ENCODE measurements at regions not wholly inside any gene's neighbourhood (a gene's known extent, or its start where the extent isn't known, plus 50 kb on each side); places are given as distances from the start of the nearest gene placed in this dataset.

- H3K79me2 ChIP-seq (ENCODE audit: insufficient read depth, low read length): no peaks in the 10 kb centered on the region
- no peaks in the 10 kb centered on the region for H3K36me3 ChIP-seq (ENCODE audit: insufficient read depth, low read length)
- H3K4me1 ChIP-seq (ENCODE audit: insufficient read depth, low read length): peaks cover 48% of the 10 kb centered on the region
- H3K9me3 ChIP-seq (ENCODE audit: insufficient read depth, low read length, severe bottlenecking): no peaks in the 10 kb centered on the region
- no peaks in the 10 kb centered on the region for H3K27me3 ChIP-seq (ENCODE audit: insufficient read depth, low read length, poor library complexity)
- H4K20me1 ChIP-seq (ENCODE audit: insufficient read depth, low read length): no peaks in the 10 kb centered on the region
- no peak overlapping the region for H3K9ac ChIP-seq (ENCODE audit: low read depth, low read length)
- no peak overlapping the region for H2AFZ ChIP-seq (ENCODE audit: low read depth, low read length)
- H3K4me2 ChIP-seq (ENCODE audit: insufficient read depth, low read length): no peak overlapping the region
- no peak overlapping the region for H3K27ac ChIP-seq (ENCODE audit: low read length)
- no peak for TF ChIP-seq EZH2 (IDR thresholded peaks at IDR 0.05; ENCODE audit: borderline replicate concordance, low read depth, low read length, severe bottlenecking)
- TF ChIP-seq, protein P1, sequence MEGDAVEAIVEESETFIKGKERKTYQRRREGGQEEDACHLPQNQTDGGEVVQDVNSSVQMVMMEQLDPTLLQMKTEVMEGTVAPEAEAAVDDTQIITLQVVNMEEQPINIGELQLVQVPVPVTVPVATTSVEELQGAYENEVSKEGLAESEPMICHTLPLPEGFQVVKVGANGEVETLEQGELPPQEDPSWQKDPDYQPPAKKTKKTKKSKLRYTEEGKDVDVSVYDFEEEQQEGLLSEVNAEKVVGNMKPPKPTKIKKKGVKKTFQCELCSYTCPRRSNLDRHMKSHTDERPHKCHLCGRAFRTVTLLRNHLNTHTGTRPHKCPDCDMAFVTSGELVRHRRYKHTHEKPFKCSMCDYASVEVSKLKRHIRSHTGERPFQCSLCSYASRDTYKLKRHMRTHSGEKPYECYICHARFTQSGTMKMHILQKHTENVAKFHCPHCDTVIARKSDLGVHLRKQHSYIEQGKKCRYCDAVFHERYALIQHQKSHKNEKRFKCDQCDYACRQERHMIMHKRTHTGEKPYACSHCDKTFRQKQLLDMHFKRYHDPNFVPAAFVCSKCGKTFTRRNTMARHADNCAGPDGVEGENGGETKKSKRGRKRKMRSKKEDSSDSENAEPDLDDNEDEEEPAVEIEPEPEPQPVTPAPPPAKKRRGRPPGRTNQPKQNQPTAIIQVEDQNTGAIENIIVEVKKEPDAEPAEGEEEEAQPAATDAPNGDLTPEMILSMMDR (IDR thresholded peaks at IDR 0.05; ENCODE audit: borderline replicate concordance, extremely low read depth, low read length, poor library complexity, severe bottlenecking): no peak
- H3K4me3 ChIP-seq (ENCODE audit: low read depth in 1 of 2, low read length in 2 of 2): no peak overlapping the region
- DNase-seq: no peak
- ATAC-seq (ENCODE audit: insufficient read depth, low read depth): no peak
Observed at GRCh38 chr1:105208581-105208980, 1458.9 kb downstream of the AMY1C start.

- no peaks in the 10 kb centered on the region for H3K79me2 ChIP-seq (ENCODE audit: insufficient read depth, low read length)
- no peak overlapping the region for H3K4me2 ChIP-seq (ENCODE audit: insufficient read depth, low read length)
- no peaks in the 10 kb centered on the region for H3K27me3 ChIP-seq (ENCODE audit: insufficient read depth, low read length, poor library complexity)
- H3K4me1 ChIP-seq (ENCODE audit: insufficient read depth, low read length): peaks cover 27% of the 10 kb centered on the region
- no peaks in the 10 kb centered on the region for H4K20me1 ChIP-seq (ENCODE audit: insufficient read depth, low read length)
- no peak for ATAC-seq (ENCODE audit: insufficient read depth, low read depth)
- no peak overlapping the region for H3K27ac ChIP-seq (ENCODE audit: low read length)
- H3K9ac ChIP-seq (ENCODE audit: low read depth, low read length): no peak overlapping the region
- no peak overlapping the region for H3K4me3 ChIP-seq (ENCODE audit: low read depth in 1 of 2, low read length in 2 of 2)
- no peak for DNase-seq
- H3K9me3 ChIP-seq (ENCODE audit: insufficient read depth, low read length, severe bottlenecking): no peaks in the 10 kb centered on the region
- H2AFZ ChIP-seq (ENCODE audit: low read depth, low read length): no peak overlapping the region
- TF ChIP-seq EZH2 (IDR thresholded peaks at IDR 0.05; ENCODE audit: borderline replicate concordance, low read depth, low read length, severe bottlenecking): no peak
- TF ChIP-seq, protein P1 (IDR thresholded peaks at IDR 0.05; ENCODE audit: borderline replicate concordance, extremely low read depth, low read length, poor library complexity, severe bottlenecking): no peak
- H3K36me3 ChIP-seq (ENCODE audit: insufficient read depth, low read length): no peaks in the 10 kb centered on the region
Observed at GRCh38 chr1:105210747-105211146, 1461.0 kb downstream of the AMY1C start.

DNA sequence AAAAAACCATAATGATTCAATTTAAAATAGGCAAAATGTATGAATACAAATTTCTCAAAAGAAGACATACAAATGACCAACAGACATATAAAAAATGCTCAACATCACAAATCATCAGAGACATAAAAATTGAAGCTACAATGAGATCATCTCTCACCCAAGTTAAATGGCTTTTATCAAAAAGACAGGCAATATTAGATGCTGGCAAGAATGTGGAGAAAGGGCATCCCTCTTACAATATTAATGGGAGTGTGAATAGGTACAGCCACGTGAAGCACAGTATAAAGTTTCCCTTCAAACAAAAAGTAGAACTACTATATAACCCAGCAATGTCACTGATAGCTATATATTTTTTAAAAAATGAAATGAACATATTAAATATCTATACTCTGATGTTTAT, 1481.7 kb downstream of the AMY1C start:
- no peaks in the 10 kb centered on the region for H3K4me1 ChIP-seq (ENCODE audit: insufficient read depth, low read length)
- H3K9ac ChIP-seq (ENCODE audit: low read depth, low read length): no peak overlapping the region
- no peak overlapping the region for H3K4me2 ChIP-seq (ENCODE audit: insufficient read depth, low read length)
- no peak overlapping the region for H3K4me3 ChIP-seq (ENCODE audit: low read depth in 1 of 2, low read length in 2 of 2)
- no peak overlapping the region for H3K27ac ChIP-seq (ENCODE audit: low read length)
- DNase-seq: no peak
- no peaks in the 10 kb centered on the region for H3K36me3 ChIP-seq (ENCODE audit: insufficient read depth, low read length)
- no peak for ATAC-seq (ENCODE audit: insufficient read depth, low read depth)
- TF ChIP-seq, protein P1 (IDR thresholded peaks at IDR 0.05; ENCODE audit: borderline replicate concordance, extremely low read depth, low read length, poor library complexity, severe bottlenecking): no peak
- TF ChIP-seq EZH2 (IDR thresholded peaks at IDR 0.05; ENCODE audit: borderline replicate concordance, low read depth, low read length, severe bottlenecking): no peak
- H3K27me3 ChIP-seq (ENCODE audit: insufficient read depth, low read length, poor library complexity): no peaks in the 10 kb centered on the region
- H2AFZ ChIP-seq (ENCODE audit: low read depth, low read length): no peak overlapping the region
- H4K20me1 ChIP-seq (ENCODE audit: insufficient read depth, low read length): no peaks in the 10 kb centered on the region
- no peaks in the 10 kb centered on the region for H3K79me2 ChIP-seq (ENCODE audit: insufficient read depth, low read length)
- H3K9me3 ChIP-seq (ENCODE audit: insufficient read depth, low read length, severe bottlenecking): peaks cover 11% of the 10 kb centered on the region

GRCh38 chr1:105243411-105243810, 1493.7 kb downstream of the AMY1C start:
- DNase-seq (no peak), ATAC-seq (ENCODE audit: insufficient read depth, low read depth) (no peak)
- no peak overlapping the region for H2AFZ ChIP-seq (ENCODE audit: low read depth, low read length)
- H3K4me1 ChIP-seq (ENCODE audit: insufficient read depth, low read length): no peaks in the 10 kb centered on the region
- H4K20me1 ChIP-seq (ENCODE audit: insufficient read depth, low read length): no peaks in the 10 kb centered on the region
- TF ChIP-seq, protein P1 (IDR thresholded peaks at IDR 0.05; ENCODE audit: borderline replicate concordance, extremely low read depth, low read length, poor library complexity, severe bottlenecking): no peak
- TF ChIP-seq EZH2 (IDR thresholded peaks at IDR 0.05; ENCODE audit: borderline replicate concordance, low read depth, low read length, severe bottlenecking): no peak
- no peak overlapping the region for H3K9ac ChIP-seq (ENCODE audit: low read depth, low read length)
- no peaks in the 10 kb centered on the region for H3K79me2 ChIP-seq (ENCODE audit: insufficient read depth, low read length)
- H3K27me3 ChIP-seq (ENCODE audit: insufficient read depth, low read length, poor library complexity): no peaks in the 10 kb centered on the region
- no peak overlapping the region for H3K4me3 ChIP-seq (ENCODE audit: low read depth in 1 of 2, low read length in 2 of 2)
- H3K27ac ChIP-seq (ENCODE audit: low read length): no peak overlapping the region
- H3K9me3 ChIP-seq (ENCODE audit: insufficient read depth, low read length, severe bottlenecking): no peaks in the 10 kb centered on the region
- no peaks in the 10 kb centered on the region for H3K36me3 ChIP-seq (ENCODE audit: insufficient read depth, low read length)
- no peak overlapping the region for H3K4me2 ChIP-seq (ENCODE audit: insufficient read depth, low read length)
